H9 (cell line): ENCODE measurements at regions not wholly inside any gene's neighbourhood (a gene's known extent, or its start where the extent isn't known, plus 50 kb on each side); places are given as distances from the start of the nearest gene placed in this dataset.

ENCODE experiments used
- DNase-seq: peaks from one replicate; pipeline ENCODE4 v3.0.0-alpha.2; 2017
- H2AFZ ChIP-seq: one replicate; pipeline ENCODE4 v1.6.1; 2013; ENCODE audit warnings: mild to moderate bottlenecking, low read length, control low read depth, moderate library complexity
- H2AK5ac ChIP-seq: 2 replicates; pipeline ENCODE4 v1.6.1; 2013; ENCODE audit warnings: low read length, control low read depth, mixed read lengths; ENCODE audit not compliant: insufficient read length
- H2BK120ac ChIP-seq: one replicate; pipeline ENCODE4 v1.6.1; 2013; ENCODE audit warnings: low read depth, mild to moderate bottlenecking, low read length, control low read depth, inconsistent platforms; ENCODE audit not compliant: poor library complexity, severe bottlenecking
- H2BK12ac ChIP-seq: 2 replicates; pipeline ENCODE4 v1.6.1; 2013; ENCODE audit warnings: low read length, control low read depth, mixed read lengths, low read depth; ENCODE audit not compliant: insufficient read length
- H2BK15ac ChIP-seq: 2 replicates; pipeline ENCODE4 v1.6.1; 2013; ENCODE audit warnings: low read depth, low read length, control low read depth
- H2BK20ac ChIP-seq: one replicate; pipeline ENCODE4 v1.6.1; 2013; ENCODE audit warnings: low read depth, mild to moderate bottlenecking, low read length, control low read depth, inconsistent platforms; ENCODE audit not compliant: poor library complexity, severe bottlenecking
- H2BK5ac ChIP-seq: 2 replicates; pipeline ENCODE4 v1.6.1; 2013; ENCODE audit warnings: low read length, control low read depth, mixed read lengths; ENCODE audit not compliant: insufficient read length
- H3K14ac ChIP-seq: 2 replicates; pipeline ENCODE4 v1.6.1; 2013; ENCODE audit warnings: low read length, control low read depth; ENCODE audit not compliant: insufficient read depth
- H3K18ac ChIP-seq: 2 replicates; pipeline ENCODE4 v1.6.1; 2013; ENCODE audit warnings: low read depth, mild to moderate bottlenecking, mixed read lengths, low read length, control low read depth; ENCODE audit not compliant: insufficient read length
- H3K23ac ChIP-seq: 2 replicates; pipeline ENCODE4 v1.6.1; 2013; ENCODE audit warnings: low read length, control low read depth, mixed read lengths, low read depth; ENCODE audit not compliant: insufficient read length
- H3K23me2 ChIP-seq: 2 replicates; pipeline ENCODE4 v1.6.1; 2013; ENCODE audit warnings: low read depth, mild to moderate bottlenecking, mixed read lengths, low read length, control low read depth; ENCODE audit not compliant: insufficient read length, poor library complexity, severe bottlenecking
- H3K27ac ChIP-seq: 2 replicates; pipeline ENCODE4 v1.5.1; 2013; ENCODE audit warnings: low read length, control low read depth, mixed read lengths, low read depth; ENCODE audit not compliant: insufficient read length
- H3K27me3 ChIP-seq: 2 replicates; pipeline ENCODE4 v1.6.1; 2013; ENCODE audit warnings: low read length, control low read depth, inconsistent platforms; ENCODE audit not compliant: insufficient read depth
- H3K4ac ChIP-seq: 2 replicates; pipeline ENCODE4 v1.6.1; 2013; ENCODE audit warnings: low read depth, mild to moderate bottlenecking, control low read depth, inconsistent platforms, low read length, moderate library complexity
- H3K4me1 ChIP-seq: 2 replicates; pipeline ENCODE4 v1.6.1; 2013; ENCODE audit warnings: low read length, control low read depth, inconsistent platforms; ENCODE audit not compliant: insufficient read depth
- H3K4me2 ChIP-seq: 2 replicates; pipeline ENCODE4 v1.6.1; 2013; ENCODE audit warnings: low read length, control low read depth, mixed read lengths; ENCODE audit not compliant: insufficient read length, insufficient read depth
- H3K56ac ChIP-seq: 2 replicates; pipeline ENCODE4 v1.6.1; 2013; ENCODE audit warnings: low read depth, mild to moderate bottlenecking, mixed read lengths, low read length, control low read depth; ENCODE audit not compliant: insufficient read length
- H3K79me1 ChIP-seq: 2 replicates; pipeline ENCODE4 v1.6.1; 2013; ENCODE audit warnings: low read depth, mild to moderate bottlenecking, moderate library complexity, low read length, control low read depth, inconsistent platforms; ENCODE audit not compliant: insufficient read depth, poor library complexity, severe bottlenecking
- H3K79me2 ChIP-seq: 2 replicates; pipeline ENCODE4 v1.6.1; 2013; ENCODE audit warnings: low read length, control low read depth, inconsistent platforms; ENCODE audit not compliant: insufficient read depth
- H3K9ac ChIP-seq: 2 replicates; pipeline ENCODE4 v1.6.1; 2013; ENCODE audit warnings: low read length, control low read depth, mixed read lengths; ENCODE audit not compliant: insufficient read length; ENCODE audit errors: extremely low read depth
- H3K9me3 ChIP-seq: one replicate; pipeline ENCODE4 v1.6.1; 2013; ENCODE audit warnings: low read depth, low read length, inconsistent platforms; ENCODE audit not compliant: control insufficient read depth
- H3T11ph ChIP-seq: one replicate; pipeline ENCODE4 v1.6.1; 2013; ENCODE audit warnings: mild to moderate bottlenecking, low read length, control low read depth, inconsistent platforms
- H4K20me1 ChIP-seq: one replicate; pipeline ENCODE4 v1.6.1; 2013; ENCODE audit not compliant: control insufficient read depth, insufficient read length, insufficient read depth
- H4K5ac ChIP-seq: 2 replicates; pipeline ENCODE4 v1.6.1; 2013; ENCODE audit warnings: low read depth, mild to moderate bottlenecking, mixed read lengths, low read length, control low read depth; ENCODE audit not compliant: insufficient read length
- H4K8ac ChIP-seq: replicated peaks from 2 replicates; pipeline ENCODE4 v1.6.1; 2013; ENCODE audit warnings: low read length, control low read depth, mixed read lengths, low read depth; ENCODE audit not compliant: insufficient read length
- H4K91ac ChIP-seq: 2 replicates; pipeline ENCODE4 v1.6.1; 2013; ENCODE audit warnings: low read depth, mild to moderate bottlenecking, moderate library complexity, mixed read lengths, low read length, control low read depth; ENCODE audit not compliant: insufficient read length
- H3K27ac Mint-ChIP-seq, 3 experiments: 2 replicates in 2 of 3; 3 replicates in 1 of 3; pipeline ENCODE4 v1.8.0; 2020 to 2021; ENCODE audit warnings: mixed read lengths in 3 of 3, mild to moderate bottlenecking in 1 of 3, moderate library complexity in 1 of 3
- H3K27me3 Mint-ChIP-seq: 2 replicates; pipeline ENCODE4 v1.8.0; 2021; ENCODE audit warnings: low read depth, mild to moderate bottlenecking, moderate library complexity, mixed read lengths
- H3K36me3 Mint-ChIP-seq, 3 experiments: 2 replicates in 2 of 3; 3 replicates in 1 of 3; pipeline ENCODE4 v1.8.0; 2020 to 2021; ENCODE audit warnings: low read depth in 3 of 3, mixed read lengths in 3 of 3; ENCODE audit not compliant: insufficient read depth in 1 of 3
- H3K4me1 Mint-ChIP-seq, 2 experiments: 2 replicates each; pipeline ENCODE4 v1.8.0; 2020; ENCODE audit warnings: mixed read lengths in 2 of 2
- H3K4me3 Mint-ChIP-seq, 2 experiments: 2 replicates in 1 of 2; 3 replicates in 1 of 2; pipeline ENCODE4 v1.8.0; 2020 to 2021; ENCODE audit warnings: mild to moderate bottlenecking in 2 of 2, mixed read lengths in 2 of 2, moderate library complexity in 1 of 2
- H3K9me3 Mint-ChIP-seq, 2 experiments: 2 replicates in 1 of 2; 3 replicates in 1 of 2; pipeline ENCODE4 v1.8.0; 2020; ENCODE audit warnings: mild to moderate bottlenecking in 2 of 2, mixed read lengths in 2 of 2, moderate library complexity in 1 of 2
- WGBS: extraction: QIAGEN DNeasy Blood & Tissue Kit; methylation state at CpG from one replicate; pipeline ENCODE4 v1.1.7; 2013; ENCODE audit warnings: missing lambda C conversion rate, low lambda C conversion rate, mixed read lengths; ENCODE audit not compliant: insufficient read length; ENCODE audit errors: extremely low coverage; 5-methylcytosine and 5-hydroxymethylcytosine counted together
- TF ChIP-seq, protein P1 (sequence below): fragments of 200-600 bp; sonication (generic); conservative IDR thresholded peaks from 3 replicates; pipeline ENCODE4 v1.8.0; 2021; ENCODE audit warnings: antibody characterized with exemption, mild to moderate bottlenecking

DNA sequence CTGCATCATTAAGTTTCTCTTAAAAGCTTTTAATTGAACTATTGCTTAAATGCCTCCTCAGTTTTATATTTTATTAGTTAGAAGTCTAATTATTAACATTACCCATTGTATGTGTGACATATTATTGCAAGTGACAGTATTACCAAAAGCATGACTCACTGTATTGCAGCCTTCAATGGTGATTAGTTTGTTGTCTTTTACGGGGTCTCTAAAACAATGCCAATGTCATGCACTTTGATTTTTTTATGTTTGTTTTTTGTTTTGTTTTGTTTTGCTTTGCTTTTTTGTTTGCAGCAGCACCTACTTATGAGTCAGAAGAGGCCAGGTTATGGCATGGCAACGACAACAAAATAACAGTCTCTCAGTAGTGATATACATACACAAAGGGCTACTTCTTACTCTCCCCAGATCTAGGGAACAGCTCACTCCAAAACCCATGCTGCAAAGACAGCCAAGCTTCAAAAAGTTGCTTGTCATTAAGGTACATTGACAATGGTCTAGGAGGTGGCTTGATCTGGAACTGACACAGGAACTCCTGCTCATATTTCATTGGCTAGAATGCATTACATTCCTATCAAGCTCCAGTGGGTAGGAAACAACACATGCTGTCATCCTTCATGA, 293.7 kb upstream of the POM121L12 start:
- H3K14ac ChIP-seq: no peak overlapping the region
- no peaks in the 10 kb centered on the region for H3K23me2 ChIP-seq
- H3K79me1 ChIP-seq: no peaks in the 10 kb centered on the region
- no peak overlapping the region for H2BK20ac ChIP-seq
- Mint-ChIP-seq H3K27ac (no peak overlapping the region), H3K27me3 (no peaks in the 10 kb centered on the region), H3K9me3 (peaks cover 0 to 4% of the 10 kb centered on the region in 2 experiments; a peak in 2 of 5 replicates), H3K4me3 (no peak overlapping the region), H3K4me1 (no peaks in the 10 kb centered on the region), H3K36me3 (no peaks in the 10 kb centered on the region; a peak in 1 of 7 replicates)
- no peaks in the 10 kb centered on the region for H3K79me2 ChIP-seq
- H2AFZ ChIP-seq: no peak overlapping the region
- H3K27ac ChIP-seq: no peak overlapping the region
- WGBS: no CpG with 5 or more reads among the region's 2 CpGs
- H4K8ac ChIP-seq: no peak overlapping the region
- no peak overlapping the region for H2BK120ac ChIP-seq
- H2BK12ac ChIP-seq: no peak overlapping the region
- no peak overlapping the region for H3K4ac ChIP-seq
- no peak overlapping the region for H2AK5ac ChIP-seq
- no peak overlapping the region for H3K23ac ChIP-seq
- no peak overlapping the region for H4K5ac ChIP-seq
- no peaks in the 10 kb centered on the region for H3K27me3 ChIP-seq
- H3K18ac ChIP-seq: no peak overlapping the region
- no peaks in the 10 kb centered on the region for H3K4me1 ChIP-seq
- no peaks in the 10 kb centered on the region for H3K9me3 ChIP-seq
- no peak overlapping the region for H3T11ph ChIP-seq
- TF ChIP-seq, protein P1, sequence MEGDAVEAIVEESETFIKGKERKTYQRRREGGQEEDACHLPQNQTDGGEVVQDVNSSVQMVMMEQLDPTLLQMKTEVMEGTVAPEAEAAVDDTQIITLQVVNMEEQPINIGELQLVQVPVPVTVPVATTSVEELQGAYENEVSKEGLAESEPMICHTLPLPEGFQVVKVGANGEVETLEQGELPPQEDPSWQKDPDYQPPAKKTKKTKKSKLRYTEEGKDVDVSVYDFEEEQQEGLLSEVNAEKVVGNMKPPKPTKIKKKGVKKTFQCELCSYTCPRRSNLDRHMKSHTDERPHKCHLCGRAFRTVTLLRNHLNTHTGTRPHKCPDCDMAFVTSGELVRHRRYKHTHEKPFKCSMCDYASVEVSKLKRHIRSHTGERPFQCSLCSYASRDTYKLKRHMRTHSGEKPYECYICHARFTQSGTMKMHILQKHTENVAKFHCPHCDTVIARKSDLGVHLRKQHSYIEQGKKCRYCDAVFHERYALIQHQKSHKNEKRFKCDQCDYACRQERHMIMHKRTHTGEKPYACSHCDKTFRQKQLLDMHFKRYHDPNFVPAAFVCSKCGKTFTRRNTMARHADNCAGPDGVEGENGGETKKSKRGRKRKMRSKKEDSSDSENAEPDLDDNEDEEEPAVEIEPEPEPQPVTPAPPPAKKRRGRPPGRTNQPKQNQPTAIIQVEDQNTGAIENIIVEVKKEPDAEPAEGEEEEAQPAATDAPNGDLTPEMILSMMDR: no peak
- H3K9ac ChIP-seq: no peak overlapping the region
- H4K91ac ChIP-seq: no peak overlapping the region
- no peak overlapping the region for H3K56ac ChIP-seq
- no peak for DNase-seq
- H2BK15ac ChIP-seq: no peak overlapping the region
- no peaks in the 10 kb centered on the region for H4K20me1 ChIP-seq
- H3K4me2 ChIP-seq: no peak overlapping the region
- H2BK5ac ChIP-seq: no peak overlapping the region
